HL-60 (cell line): ENCODE measurements at regions not wholly inside any gene's neighbourhood (a gene's known extent, or its start where the extent isn't known, plus 50 kb on each side); places are given as distances from the start of the nearest gene placed in this dataset.

ENCODE experiments used
- CTCF ChIP-seq: IDR thresholded peaks from one replicate; pipeline ENCODE4 v1.5.1; 2011; ENCODE audit warnings: low read length, control low read depth, inconsistent platforms; ENCODE audit not compliant: insufficient read depth
- POLR2AphosphoS5 ChIP-seq: IDR thresholded peaks from 2 replicates; pipeline ENCODE4 v1.6.1; 2012; ENCODE audit warnings: low read depth
- REST ChIP-seq: IDR thresholded peaks from 2 replicates; pipeline ENCODE4 v1.6.1; 2012; ENCODE audit warnings: low read depth; ENCODE audit not compliant: insufficient replicate concordance

DNA sequence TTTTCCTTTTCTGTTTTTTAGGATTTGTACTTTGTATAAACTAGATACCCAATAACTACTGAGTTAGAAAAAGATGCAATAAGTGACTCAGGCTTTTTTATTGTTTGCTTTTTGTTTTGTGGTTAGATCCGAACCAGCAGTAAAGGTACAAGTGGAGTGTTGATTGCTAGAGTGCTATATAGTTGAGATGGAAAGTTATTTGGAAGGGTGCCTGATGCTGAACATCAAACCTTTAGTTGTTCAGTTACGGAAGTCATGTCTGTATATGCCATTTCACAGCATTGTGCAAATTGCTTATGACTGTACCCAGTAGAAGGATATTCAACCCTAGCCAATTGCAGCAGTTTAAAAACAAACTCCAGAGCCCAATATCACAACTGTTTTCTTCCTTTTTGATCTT is 285.1 kb downstream of the MAT2B start:
- TF ChIP-seq CTCF (no peak), REST (no peak), POLR2AphosphoS5 (no peak)
